ENCODE measurements at regions not wholly inside any gene's neighbourhood (a gene's known extent, or its start where the extent isn't known, plus 50 kb on each side); places are given as distances from the start of the nearest gene placed in this dataset.

- no peak for TF ChIP-seq CTCF (IDR thresholded peaks at IDR 0.05; ENCODE audit: low read length)
- TF ChIP-seq EZH2 (optimal IDR thresholded peaks at IDR 0.05; ENCODE audit: low read depth, low read length): no peak
- no peak for TF ChIP-seq EZH2phosphoT487 (IDR thresholded peaks at IDR 0.05; ENCODE audit: low read length)
Measured at GRCh38 chr2:180385601-180386201, 378.6 kb upstream of the CWC22 start.
